ENCODE measurements at regions not wholly inside any gene's neighbourhood (a gene's known extent, or its start where the extent isn't known, plus 50 kb on each side); places are given as distances from the start of the nearest gene placed in this dataset.

GRCh38 chr6:22467645-22468044 is 101.7 kb upstream of the HDGFL1 start:
- TF ChIP-seq CTCF (IDR thresholded peaks at IDR 0.05) (no peak), POLR2A (IDR thresholded peaks at IDR 0.05) (no peak)
